DND-41 (cell line): ENCODE measurements at regions not wholly inside any gene's neighbourhood (a gene's known extent, or its start where the extent isn't known, plus 50 kb on each side); places are given as distances from the start of the nearest gene placed in this dataset.

ENCODE experiments used
- ATAC-seq: fragments of 200-7000 bp; cut with Tn5 transposase; 3 replicates; pipeline ENCODE4 v1.9.1; 2021; ENCODE audit warnings: low read depth; ENCODE audit not compliant: insufficient read depth
- DNase-seq: peaks from one replicate; pipeline ENCODE4 v3.0.0-alpha.2; 2020
- H2AFZ ChIP-seq: 2 replicates; pipeline ENCODE4 v1.6.0; 2012; ENCODE audit warnings: low read depth, low read length
- H3K27ac ChIP-seq: 2 replicates; pipeline ENCODE4 v1.5.1; 2012; ENCODE audit warnings: low read length, inconsistent platforms
- H3K27me3 ChIP-seq: fragments of 200-600 bp; sonication (generic); 2 replicates; pipeline ENCODE4 v1.6.0; 2012; ENCODE audit warnings: low read length, mild to moderate bottlenecking, inconsistent platforms; ENCODE audit not compliant: insufficient read depth, poor library complexity
- H3K36me3 ChIP-seq: 2 replicates; pipeline ENCODE4 v1.5.1; 2012; ENCODE audit warnings: low read length, inconsistent platforms; ENCODE audit not compliant: insufficient read depth
- H3K4me1 ChIP-seq: 2 replicates; pipeline ENCODE4 v1.5.1; 2012; ENCODE audit warnings: mild to moderate bottlenecking, low read length; ENCODE audit not compliant: insufficient read depth
- H3K4me2 ChIP-seq: 2 replicates; pipeline ENCODE4 v1.6.0; 2012; ENCODE audit warnings: mild to moderate bottlenecking, moderate library complexity, low read length, inconsistent platforms; ENCODE audit not compliant: insufficient read depth
- H3K4me3 ChIP-seq, 2 experiments: fragments of 200-600 bp in 1 of 2; shearing (Covaris generic) in 1 of 2; 2 replicates each; pipeline ENCODE4 v1.5.1; 2012 to 2016; ENCODE audit warnings: inconsistent platforms in 2 of 2, low read length in 2 of 2, mild to moderate bottlenecking in 2 of 2, low read depth in 1 of 2, moderate library complexity in 1 of 2
- H3K79me2 ChIP-seq: 2 replicates; pipeline ENCODE4 v1.6.0; 2012; ENCODE audit warnings: low read length, inconsistent platforms; ENCODE audit not compliant: insufficient read depth
- H3K9ac ChIP-seq: 2 replicates; pipeline ENCODE4 v1.6.0; 2012; ENCODE audit warnings: low read depth, mild to moderate bottlenecking, inconsistent platforms, low read length, moderate library complexity
- H3K9me3 ChIP-seq: 2 replicates; pipeline ENCODE4 v1.5.1; 2012; ENCODE audit warnings: low read length, moderate library complexity, mild to moderate bottlenecking, inconsistent platforms; ENCODE audit not compliant: insufficient read depth, severe bottlenecking
- H4K20me1 ChIP-seq: 2 replicates; pipeline ENCODE4 v1.6.0; 2012; ENCODE audit warnings: low read length; ENCODE audit not compliant: insufficient read depth
- EZH2 ChIP-seq: IDR thresholded peaks from 3 replicates; pipeline ENCODE4 v1.6.1; 2012; ENCODE audit warnings: borderline replicate concordance, low read depth, mild to moderate bottlenecking, moderate library complexity, low read length, inconsistent platforms; ENCODE audit not compliant: severe bottlenecking
- TF ChIP-seq, protein P1 (sequence below): IDR thresholded peaks from 2 replicates; pipeline ENCODE4 v1.5.1; 2012; ENCODE audit warnings: borderline replicate concordance, low read length, moderate library complexity, mild to moderate bottlenecking; ENCODE audit not compliant: poor library complexity, severe bottlenecking; ENCODE audit errors: extremely low read depth

- Histone ChIP-seq H3K9ac (no peak overlapping the region), H3K4me3 (no peak overlapping the region), H3K27ac (no peak overlapping the region), H3K36me3 (no peaks in the 10 kb centered on the region), H3K9me3 (no peaks in the 10 kb centered on the region), H2AFZ (no peak overlapping the region), H3K27me3 (peaks cover 3% of the 10 kb centered on the region), H3K4me2 (no peak overlapping the region), H4K20me1 (peaks cover 3% of the 10 kb centered on the region), H3K4me1 (no peaks in the 10 kb centered on the region), H3K79me2 (no peaks in the 10 kb centered on the region)
- no peak for TF ChIP-seq EZH2
- TF ChIP-seq, protein P1, sequence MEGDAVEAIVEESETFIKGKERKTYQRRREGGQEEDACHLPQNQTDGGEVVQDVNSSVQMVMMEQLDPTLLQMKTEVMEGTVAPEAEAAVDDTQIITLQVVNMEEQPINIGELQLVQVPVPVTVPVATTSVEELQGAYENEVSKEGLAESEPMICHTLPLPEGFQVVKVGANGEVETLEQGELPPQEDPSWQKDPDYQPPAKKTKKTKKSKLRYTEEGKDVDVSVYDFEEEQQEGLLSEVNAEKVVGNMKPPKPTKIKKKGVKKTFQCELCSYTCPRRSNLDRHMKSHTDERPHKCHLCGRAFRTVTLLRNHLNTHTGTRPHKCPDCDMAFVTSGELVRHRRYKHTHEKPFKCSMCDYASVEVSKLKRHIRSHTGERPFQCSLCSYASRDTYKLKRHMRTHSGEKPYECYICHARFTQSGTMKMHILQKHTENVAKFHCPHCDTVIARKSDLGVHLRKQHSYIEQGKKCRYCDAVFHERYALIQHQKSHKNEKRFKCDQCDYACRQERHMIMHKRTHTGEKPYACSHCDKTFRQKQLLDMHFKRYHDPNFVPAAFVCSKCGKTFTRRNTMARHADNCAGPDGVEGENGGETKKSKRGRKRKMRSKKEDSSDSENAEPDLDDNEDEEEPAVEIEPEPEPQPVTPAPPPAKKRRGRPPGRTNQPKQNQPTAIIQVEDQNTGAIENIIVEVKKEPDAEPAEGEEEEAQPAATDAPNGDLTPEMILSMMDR, result no peak
- DNase-seq (no peak), ATAC-seq (no peak)
These were observed 78.7 kb upstream of the UNC5A start for GRCh38 chr5:176731506-176732160.

DNA sequence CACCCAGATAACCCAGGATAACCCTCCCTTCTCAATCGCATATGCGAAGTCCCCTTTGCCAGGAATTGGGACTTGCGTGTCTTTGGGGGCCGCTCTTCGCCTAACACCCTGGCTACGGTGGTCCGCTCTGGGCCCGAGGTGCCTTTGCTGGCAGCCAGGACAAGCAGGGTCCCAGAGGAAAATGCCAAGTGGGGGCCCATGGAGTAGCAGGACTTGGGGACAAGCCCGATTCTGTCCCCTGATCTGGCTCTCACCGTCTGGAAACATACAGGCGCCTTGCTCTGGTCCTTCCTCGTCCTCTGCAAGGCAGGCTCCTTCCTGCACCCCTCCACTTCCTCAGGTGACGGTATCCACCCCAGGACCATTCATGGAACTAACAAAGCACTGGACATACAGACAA lies 78.1 kb upstream of the UNC5A start:
- no peak for ATAC-seq
- Histone ChIP-seq H2AFZ (no peak overlapping the region), H4K20me1 (peaks cover 3% of the 10 kb centered on the region), H3K4me2 (no peak overlapping the region), H3K4me1 (no peaks in the 10 kb centered on the region), H3K27ac (no peak overlapping the region), H3K4me3 (no peak overlapping the region), H3K36me3 (no peaks in the 10 kb centered on the region), H3K9me3 (no peaks in the 10 kb centered on the region), H3K79me2 (no peaks in the 10 kb centered on the region), H3K27me3 (no peaks in the 10 kb centered on the region), H3K9ac (no peak overlapping the region)
- no peak for TF ChIP-seq EZH2
- TF ChIP-seq, protein P1, result no peak
- DNase-seq, result no peak

DNA sequence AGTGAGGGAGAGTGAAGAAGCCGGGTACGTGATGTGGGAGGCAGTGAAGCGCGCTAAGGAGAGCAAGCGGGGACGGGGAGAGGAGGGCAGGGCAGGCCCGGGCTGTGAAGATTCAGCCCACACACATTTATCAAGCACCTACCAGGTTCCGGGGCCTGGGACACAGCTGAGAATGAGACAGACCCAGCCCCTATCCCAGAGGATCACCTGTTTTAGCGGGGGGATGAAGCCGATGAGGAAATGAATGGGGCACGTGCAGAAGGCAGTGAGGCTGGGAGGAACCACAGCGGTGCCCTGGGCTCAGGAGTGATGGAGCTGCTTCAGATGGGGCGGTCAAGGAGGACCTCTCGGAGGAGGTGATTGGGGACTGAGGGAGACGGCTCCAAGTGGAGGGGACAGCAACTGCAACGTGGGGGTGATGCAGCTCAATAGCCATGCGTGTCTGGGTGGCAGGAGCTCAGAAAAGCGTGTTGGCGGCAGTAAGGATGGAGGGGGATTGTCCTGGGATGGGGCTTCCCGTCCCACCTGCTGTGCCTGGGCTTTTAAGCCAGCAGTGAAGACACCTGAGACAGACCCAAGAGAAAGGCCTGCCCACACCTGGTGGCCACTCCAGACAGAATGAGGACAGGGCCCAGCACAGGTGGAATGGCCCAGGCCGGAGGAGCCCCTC lies 77.5 kb upstream of the UNC5A start:
- peaks cover 3% of the 10 kb centered on the region for H4K20me1 ChIP-seq
- no peaks in the 10 kb centered on the region for H3K9me3 ChIP-seq
- no peak overlapping the region for H3K9ac ChIP-seq
- no peak for DNase-seq
- H2AFZ ChIP-seq, result no peak overlapping the region
- no peaks in the 10 kb centered on the region for H3K4me1 ChIP-seq
- no peaks in the 10 kb centered on the region for H3K79me2 ChIP-seq
- H3K4me2 ChIP-seq, result no peak overlapping the region
- no peak overlapping the region for H3K4me3 ChIP-seq
- no peak overlapping the region for H3K27ac ChIP-seq
- H3K36me3 ChIP-seq, result no peaks in the 10 kb centered on the region
- ATAC-seq, result no peak
- no peaks in the 10 kb centered on the region for H3K27me3 ChIP-seq
- TF ChIP-seq EZH2, result no peak
- TF ChIP-seq, protein P1, result no peak
